ENCODE measurements at regions not wholly inside any gene's neighbourhood (a gene's known extent, or its start where the extent isn't known, plus 50 kb on each side); places are given as distances from the start of the nearest gene placed in this dataset.

GRCh38 chr10:107859065-107859464, 694.6 kb upstream of the SORCS1 start:
- TF ChIP-seq CTCF (conservative IDR thresholded peaks at IDR 0.05; ENCODE audit: low read length) (no peak), EZH2phosphoT487 (IDR thresholded peaks at IDR 0.05; ENCODE audit: borderline replicate concordance) (no peak)

Data from Loucy (cell line).